ENCODE measurements at regions not wholly inside any gene's neighbourhood (a gene's known extent, or its start where the extent isn't known, plus 50 kb on each side); places are given as distances from the start of the nearest gene placed in this dataset.

DNA sequence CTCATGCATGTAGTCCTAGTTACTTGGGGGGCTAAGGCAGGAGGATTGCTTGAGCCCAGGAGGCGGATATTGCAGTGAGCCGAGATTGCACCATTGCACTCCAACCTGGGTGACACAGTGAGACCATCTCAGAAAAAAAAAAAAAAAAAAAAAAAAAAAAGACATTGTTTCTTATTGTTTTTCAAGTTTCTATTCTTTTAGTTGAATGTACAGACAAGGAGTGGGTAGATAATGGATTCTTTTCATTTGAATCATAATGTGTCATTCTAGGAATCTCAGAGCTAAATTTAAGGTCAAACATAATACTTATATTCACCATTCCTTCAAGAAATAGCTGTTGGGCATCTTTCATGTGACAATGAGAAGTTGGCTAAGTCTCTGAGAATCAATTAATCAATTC, 157.0 kb upstream of the C21orf91 start:
- TF ChIP-seq, protein P1, sequence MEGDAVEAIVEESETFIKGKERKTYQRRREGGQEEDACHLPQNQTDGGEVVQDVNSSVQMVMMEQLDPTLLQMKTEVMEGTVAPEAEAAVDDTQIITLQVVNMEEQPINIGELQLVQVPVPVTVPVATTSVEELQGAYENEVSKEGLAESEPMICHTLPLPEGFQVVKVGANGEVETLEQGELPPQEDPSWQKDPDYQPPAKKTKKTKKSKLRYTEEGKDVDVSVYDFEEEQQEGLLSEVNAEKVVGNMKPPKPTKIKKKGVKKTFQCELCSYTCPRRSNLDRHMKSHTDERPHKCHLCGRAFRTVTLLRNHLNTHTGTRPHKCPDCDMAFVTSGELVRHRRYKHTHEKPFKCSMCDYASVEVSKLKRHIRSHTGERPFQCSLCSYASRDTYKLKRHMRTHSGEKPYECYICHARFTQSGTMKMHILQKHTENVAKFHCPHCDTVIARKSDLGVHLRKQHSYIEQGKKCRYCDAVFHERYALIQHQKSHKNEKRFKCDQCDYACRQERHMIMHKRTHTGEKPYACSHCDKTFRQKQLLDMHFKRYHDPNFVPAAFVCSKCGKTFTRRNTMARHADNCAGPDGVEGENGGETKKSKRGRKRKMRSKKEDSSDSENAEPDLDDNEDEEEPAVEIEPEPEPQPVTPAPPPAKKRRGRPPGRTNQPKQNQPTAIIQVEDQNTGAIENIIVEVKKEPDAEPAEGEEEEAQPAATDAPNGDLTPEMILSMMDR (IDR thresholded peaks at IDR 0.05; ENCODE audit: low read depth, low read length), result no peak
- DNase-seq (ENCODE audit: extremely low read depth, low read depth), result no peak

DNA sequence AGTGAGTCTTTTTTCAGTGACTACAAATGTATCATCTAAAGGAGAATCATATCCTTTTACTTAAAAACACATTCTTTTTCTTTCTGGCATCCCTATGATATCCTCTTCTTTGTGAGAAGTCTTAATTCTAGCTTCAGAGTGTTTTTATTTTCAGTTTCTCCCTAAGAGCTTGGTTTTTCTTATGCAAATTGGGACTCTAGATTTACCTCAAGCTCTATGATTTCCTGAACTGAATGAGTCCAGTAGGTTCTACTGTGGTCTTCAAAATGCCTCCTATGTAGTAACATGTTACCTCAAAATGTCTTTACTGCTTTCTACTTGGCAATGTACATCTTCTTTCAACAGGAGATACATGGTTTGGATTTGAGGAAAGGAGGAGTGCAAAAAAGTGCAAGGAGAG, 148.2 kb upstream of the C21orf91 start:
- no peak for DNase-seq (ENCODE audit: extremely low read depth, low read depth)
- TF ChIP-seq, protein P1 (IDR thresholded peaks at IDR 0.05; ENCODE audit: low read depth, low read length), result no peak

DNA sequence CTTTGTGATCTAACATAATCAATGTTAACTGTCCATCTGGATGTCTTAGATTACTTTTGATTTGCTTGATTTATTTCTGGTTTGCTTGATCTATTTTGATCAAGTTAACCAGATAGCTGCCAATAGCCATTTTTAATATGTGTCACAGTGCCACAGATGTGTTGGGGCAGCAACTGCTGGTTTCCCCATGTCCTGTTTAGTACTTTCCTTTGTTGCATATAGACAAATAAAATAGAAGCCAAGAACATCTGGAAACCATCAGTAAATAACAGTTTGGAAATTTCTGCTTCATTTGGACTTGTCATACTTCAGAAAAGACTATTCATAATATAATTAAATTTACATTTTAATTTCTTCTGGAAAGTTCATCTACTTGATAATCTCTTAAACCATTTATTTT, 145.6 kb upstream of the C21orf91 start:
- TF ChIP-seq, protein P1 (IDR thresholded peaks at IDR 0.05; ENCODE audit: low read depth, low read length), result no peak
- DNase-seq (ENCODE audit: extremely low read depth, low read depth), result no peak

DNA sequence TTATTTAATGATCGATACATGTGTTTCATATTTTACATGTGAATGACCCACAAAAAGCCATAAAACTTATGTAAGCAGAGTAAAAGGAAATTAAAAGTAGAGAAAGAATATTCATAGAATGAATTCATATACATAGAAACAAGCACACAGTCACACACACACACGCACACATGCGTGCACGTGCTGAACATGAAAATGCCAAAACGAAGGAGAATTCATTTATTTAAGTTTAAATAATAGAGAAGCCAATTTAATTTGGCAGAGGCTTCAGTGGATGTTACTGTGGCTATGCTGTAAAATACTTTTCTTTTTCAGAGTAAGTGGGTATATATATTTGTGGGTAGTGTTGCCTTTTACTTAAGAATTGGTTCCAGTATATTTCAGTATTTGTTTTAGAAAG, 145.0 kb upstream of the C21orf91 start:
- DNase-seq (ENCODE audit: extremely low read depth, low read depth), result no peak
- TF ChIP-seq, protein P1 (IDR thresholded peaks at IDR 0.05; ENCODE audit: low read depth, low read length), result no peak

DNA sequence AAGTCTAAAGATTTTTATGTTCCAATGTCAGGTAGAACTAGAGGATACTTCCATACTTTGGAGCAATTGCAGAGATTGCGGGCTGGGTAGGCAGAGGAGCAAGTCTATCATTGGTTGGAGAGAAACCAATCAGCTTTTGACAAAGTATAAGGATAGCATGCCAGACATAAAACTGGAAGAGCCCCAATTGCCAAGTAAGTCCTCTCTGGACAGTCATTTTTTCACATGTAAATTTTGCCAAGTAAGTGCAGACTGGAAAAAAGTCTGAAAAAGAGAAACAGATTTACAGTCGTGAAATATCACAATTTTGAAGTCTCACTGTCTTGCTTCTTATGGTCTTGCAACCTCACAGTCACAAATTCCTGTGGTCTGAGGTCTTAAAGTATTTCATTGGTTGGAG, 131.4 kb upstream of the C21orf91 start:
- no peak for DNase-seq (ENCODE audit: extremely low read depth, low read depth)
- TF ChIP-seq, protein P1 (IDR thresholded peaks at IDR 0.05; ENCODE audit: low read depth, low read length), result no peak

DNA sequence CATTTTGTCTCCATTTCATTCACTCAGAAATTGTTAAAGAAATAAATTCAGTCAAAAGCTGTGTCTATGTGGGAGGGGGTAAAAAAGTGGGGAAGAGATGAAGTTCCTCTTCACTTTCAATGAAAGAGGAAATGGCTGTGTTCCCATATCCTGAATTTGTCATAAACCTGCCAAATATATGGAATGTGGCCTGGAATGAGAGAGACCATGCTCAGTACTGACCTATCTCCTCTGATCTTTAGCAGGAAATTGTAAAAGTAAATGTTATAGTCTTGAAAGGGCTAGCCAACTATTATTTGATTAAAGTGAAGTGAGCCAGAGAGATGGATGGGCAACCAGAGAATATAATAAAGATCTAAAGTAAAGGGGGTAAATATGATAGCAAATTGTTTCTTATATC, 130.3 kb upstream of the C21orf91 start:
- DNase-seq (ENCODE audit: extremely low read depth, low read depth), result no peak
- TF ChIP-seq, protein P1 (IDR thresholded peaks at IDR 0.05; ENCODE audit: low read depth, low read length), result no peak

DNA sequence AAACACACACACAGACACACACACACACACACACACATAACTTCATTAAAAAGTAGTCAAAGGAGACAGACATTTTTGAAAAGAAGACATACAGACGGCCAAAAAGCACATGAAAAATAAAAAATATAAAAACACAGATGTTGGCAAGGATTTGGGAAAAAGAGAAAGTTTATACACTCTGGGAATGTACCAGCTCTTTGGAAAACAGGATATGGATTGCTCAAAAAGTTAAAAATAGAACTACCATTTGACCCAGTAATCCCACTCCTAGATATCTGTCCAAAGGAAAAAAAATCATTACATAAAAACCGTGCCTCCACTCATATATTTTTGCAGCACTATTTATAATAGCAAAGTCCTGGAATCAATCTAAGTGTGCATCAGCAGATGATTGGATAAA, 128.4 kb upstream of the C21orf91 start:
- TF ChIP-seq, protein P1 (IDR thresholded peaks at IDR 0.05; ENCODE audit: low read depth, low read length), result no peak
- DNase-seq (ENCODE audit: extremely low read depth, low read depth), result no peak

Measured in AG09319 (cell line).